Panc1 (cell line): ENCODE measurements at regions not wholly inside any gene's neighbourhood (a gene's known extent, or its start where the extent isn't known, plus 50 kb on each side); places are given as distances from the start of the nearest gene placed in this dataset.

Experiments used
- ATAC-seq: fragments of 200-7000 bp; cut with Tn5 transposase; 2 replicates; pipeline ENCODE4 v1.9.1; 2020; ENCODE audit warnings: mild to moderate bottlenecking, moderate library complexity
- BruUV-seq: library from RNA; stranded (reverse); fragments of 400-500 nt; replicated peaks from 2 replicates; lab custom pipeline; 2021; lab: Mats Ljungman, UMichigan
- CTCF ChIA-PET: fragments of 300-600 bp; sonication (Branson Sonifier 250); formaldehyde crosslinking; loops from one replicate; lab custom pipeline; 2022; ENCODE audit warnings: antibody characterized with exemption; lab: Charles Lee
- POLR2A ChIA-PET: fragments of 300-600 bp; sonication (Branson Sonifier 250); formaldehyde crosslinking; loops from one replicate; lab custom pipeline; 2022; ENCODE audit warnings: antibody characterized with exemption; lab: Charles Lee
- DNase-seq: peaks from one replicate; pipeline ENCODE4 v3.0.0-alpha.2; 2010; ENCODE audit warnings: low read depth, low spot score
- H3K27ac ChIP-seq: 2 replicates; pipeline ENCODE4 v1.5.1; 2011; ENCODE audit warnings: mild to moderate bottlenecking, low read length, inconsistent platforms
- H3K27me3 ChIP-seq: fragments of 200-500 bp; sonication (Bioruptor generic); 2 replicates; pipeline ENCODE4 v1.6.0; 2014; ENCODE audit warnings: low read length, inconsistent platforms; ENCODE audit not compliant: control insufficient read depth, insufficient read depth
- H3K36me3 ChIP-seq: fragments of 200-500 bp; sonication (Bioruptor generic); 2 replicates; pipeline ENCODE4 v1.5.1; 2014; ENCODE audit warnings: inconsistent platforms, mild to moderate bottlenecking, low read length, moderate library complexity; ENCODE audit not compliant: control insufficient read depth, insufficient read depth
- H3K4me1 ChIP-seq: 2 replicates; pipeline ENCODE4 v1.5.1; 2011; ENCODE audit warnings: inconsistent platforms, mild to moderate bottlenecking, low read length, moderate library complexity; ENCODE audit not compliant: control insufficient read depth, insufficient read depth
- H3K4me3 ChIP-seq, 2 experiments: 2 replicates each; pipeline ENCODE4 v1.5.1; 2011 to 2012; ENCODE audit warnings: low read depth in 2 of 2, low read length in 2 of 2, mild to moderate bottlenecking in 2 of 2, inconsistent platforms in 1 of 2, moderate library complexity in 1 of 2
- H3K9me3 ChIP-seq: fragments of 200-500 bp; sonication (Bioruptor generic); 2 replicates; pipeline ENCODE4 v1.5.1; 2014; ENCODE audit warnings: low read depth, mild to moderate bottlenecking, inconsistent platforms, low read length, moderate library complexity; ENCODE audit not compliant: control insufficient read depth, insufficient read depth
- CTCF ChIP-seq: fragments of 450-650 bp; IDR thresholded peaks from 2 replicates; pipeline ENCODE4 v1.5.1; 2017; ENCODE audit warnings: mild to moderate bottlenecking
- POLR2AphosphoS5 ChIP-seq: IDR thresholded peaks from 2 replicates; pipeline ENCODE4 v1.6.1; 2012; ENCODE audit warnings: mild to moderate bottlenecking, low read depth, low read length, moderate library complexity
- SIN3A ChIP-seq: IDR thresholded peaks from 2 replicates; pipeline ENCODE4 v1.6.1; 2012; ENCODE audit warnings: low read depth, mild to moderate bottlenecking, low read length, moderate library complexity, borderline replicate concordance; ENCODE audit not compliant: insufficient read depth
- TCF7L2 ChIP-seq: IDR thresholded peaks from 2 replicates; pipeline ENCODE4 v1.6.1; 2011; ENCODE audit warnings: mild to moderate bottlenecking, low read depth, low read length, inconsistent platforms
- in situ Hi-C: cut with HindIII; loops from 2 replicates; pipeline ENCODE4 v1.10.0; 2016; ENCODE audit warnings: low sequenced_read_pairs, low pct_unique_long_range_greater_than_20kb
- intact Hi-C: fragments of 100-400 bp; cut with micrococcal nuclease; formaldehyde crosslinking; loops from one replicate; pipeline ENCODE4 v1.10.0; 2022; ENCODE audit not compliant: unreplicated experiment
- TF ChIP-seq, protein P1 (sequence below), 2 experiments: IDR thresholded peaks; 2 replicates each; pipeline ENCODE4 v1.6.1; 2011 to 2012; ENCODE audit warnings: low read depth in 2 of 2, control low read depth in 1 of 2, low read length in 1 of 2, mild to moderate bottlenecking in 1 of 2, moderate library complexity in 1 of 2; ENCODE audit not compliant: insufficient read depth in 1 of 2

- H3K4me3 ChIP-seq, result no peak overlapping the region
- no peak overlapping the region for H3K27ac ChIP-seq
- DNase-seq (no peak), ATAC-seq (peak; percentile 82)
- in situ Hi-C loops, result no loop called here
- BruUV-seq, result no TSS peak
- no peaks in the 10 kb centered on the region for H3K9me3 ChIP-seq
- intact Hi-C loops, result no loop called here
- no peaks in the 10 kb centered on the region; the same call in 1 of the 2 replicates for H3K27me3 ChIP-seq
- POLR2A ChIA-PET, result interaction anchor here (0.7 kb wide), 1 partner anchor 637 kb away, joined by 11 read pairs; no protein-coding TSS in a partner anchor
- no peaks in the 10 kb centered on the region; the same call in 1 of the 2 replicates for H3K4me1 ChIP-seq
- no peaks in the 10 kb centered on the region for H3K36me3 ChIP-seq
- CTCF ChIA-PET, result interaction anchor here (0.6 kb wide), 1 partner anchor 34 kb away, joined by 4 read pairs; no protein-coding TSS in a partner anchor
- no peak for TF ChIP-seq CTCF
- TF ChIP-seq POLR2AphosphoS5, result no peak
- no peak for TF ChIP-seq TCF7L2
- TF ChIP-seq, protein P1, sequence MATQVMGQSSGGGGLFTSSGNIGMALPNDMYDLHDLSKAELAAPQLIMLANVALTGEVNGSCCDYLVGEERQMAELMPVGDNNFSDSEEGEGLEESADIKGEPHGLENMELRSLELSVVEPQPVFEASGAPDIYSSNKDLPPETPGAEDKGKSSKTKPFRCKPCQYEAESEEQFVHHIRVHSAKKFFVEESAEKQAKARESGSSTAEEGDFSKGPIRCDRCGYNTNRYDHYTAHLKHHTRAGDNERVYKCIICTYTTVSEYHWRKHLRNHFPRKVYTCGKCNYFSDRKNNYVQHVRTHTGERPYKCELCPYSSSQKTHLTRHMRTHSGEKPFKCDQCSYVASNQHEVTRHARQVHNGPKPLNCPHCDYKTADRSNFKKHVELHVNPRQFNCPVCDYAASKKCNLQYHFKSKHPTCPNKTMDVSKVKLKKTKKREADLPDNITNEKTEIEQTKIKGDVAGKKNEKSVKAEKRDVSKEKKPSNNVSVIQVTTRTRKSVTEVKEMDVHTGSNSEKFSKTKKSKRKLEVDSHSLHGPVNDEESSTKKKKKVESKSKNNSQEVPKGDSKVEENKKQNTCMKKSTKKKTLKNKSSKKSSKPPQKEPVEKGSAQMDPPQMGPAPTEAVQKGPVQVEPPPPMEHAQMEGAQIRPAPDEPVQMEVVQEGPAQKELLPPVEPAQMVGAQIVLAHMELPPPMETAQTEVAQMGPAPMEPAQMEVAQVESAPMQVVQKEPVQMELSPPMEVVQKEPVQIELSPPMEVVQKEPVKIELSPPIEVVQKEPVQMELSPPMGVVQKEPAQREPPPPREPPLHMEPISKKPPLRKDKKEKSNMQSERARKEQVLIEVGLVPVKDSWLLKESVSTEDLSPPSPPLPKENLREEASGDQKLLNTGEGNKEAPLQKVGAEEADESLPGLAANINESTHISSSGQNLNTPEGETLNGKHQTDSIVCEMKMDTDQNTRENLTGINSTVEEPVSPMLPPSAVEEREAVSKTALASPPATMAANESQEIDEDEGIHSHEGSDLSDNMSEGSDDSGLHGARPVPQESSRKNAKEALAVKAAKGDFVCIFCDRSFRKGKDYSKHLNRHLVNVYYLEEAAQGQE (IDR thresholded peaks at IDR 0.05; ENCODE audit: insufficient read depth in 1 of 2, low read depth in 2 of 2, low read length in 1 of 2), result no peak
- no peak for TF ChIP-seq SIN3A
Measured at GRCh38 chr7:131723926-131724325, 167.5 kb upstream of the PODXL start.

GRCh38 chr7:131722371-131722770, 165.9 kb upstream of the PODXL start:
- Histone ChIP-seq H3K4me3 (no peak overlapping the region), H3K27ac (no peak overlapping the region), H3K27me3 (no peaks in the 10 kb centered on the region; the same call in 1 of the 2 replicates), H3K36me3 (no peaks in the 10 kb centered on the region), H3K9me3 (no peaks in the 10 kb centered on the region), H3K4me1 (no peaks in the 10 kb centered on the region; the same call in 1 of the 2 replicates)
- no TSS peak for BruUV-seq
- ChIA-PET CTCF (no interaction called here), POLR2A (no interaction called here)
- DNase-seq (no peak), ATAC-seq (no peak)
- in situ Hi-C loops (no loop called here), intact Hi-C loops (no loop called here)
- TF ChIP-seq CTCF (no peak), SIN3A (no peak), TCF7L2 (no peak), POLR2AphosphoS5 (no peak)
- TF ChIP-seq, protein P1 (IDR thresholded peaks at IDR 0.05; ENCODE audit: insufficient read depth in 1 of 2, low read depth in 2 of 2, low read length in 1 of 2), result no peak
